Ascending aorta (tissue), 2 donors: ENCODE measurements at regions not wholly inside any gene's neighbourhood (a gene's known extent, or its start where the extent isn't known, plus 50 kb on each side); places are given as distances from the start of the nearest gene placed in this dataset.

Source experiments
- DNase-seq, 2 donors: peaks; one replicate each; pipeline ENCODE4 v3.0.0-alpha.2; 2019; ENCODE audit warnings: low spot score in 2 of 2
- H3K27ac ChIP-seq, 2 donors: fragments of 200-600 bp; sonication (generic); one replicate each; pipeline ENCODE4 v1.5.1; 2016 to 2017; ENCODE audit warnings: mild to moderate bottlenecking in 1 of 2
- H3K27me3 ChIP-seq: fragments of 200-600 bp; sonication (generic); one replicate; pipeline ENCODE4 v1.5.1; 2017
- H3K36me3 ChIP-seq, 2 donors: fragments of 200-600 bp; sonication (generic); one replicate each; pipeline ENCODE4 v1.5.1; 2016
- H3K4me1 ChIP-seq, 2 donors: fragments of 200-600 bp; sonication (generic); one replicate each; pipeline ENCODE4 v1.5.1; 2016 to 2017; ENCODE audit warnings: mild to moderate bottlenecking in 1 of 2
- H3K4me3 ChIP-seq, 2 donors: fragments of 200-600 bp; sonication (generic); one replicate each; pipeline ENCODE4 v1.5.1; 2016 to 2017; ENCODE audit warnings: mild to moderate bottlenecking in 1 of 2
- H3K9me3 ChIP-seq, 2 donors: fragments of 200-600 bp; sonication (generic); one replicate each; pipeline ENCODE4 v1.5.1; 2016
- intact Hi-C: fragments of 100-400 bp; cut with DNase I; formaldehyde crosslinking; loops from one replicate; pipeline ENCODE4 v1.15.1; 2023
- TF ChIP-seq, protein P1 (sequence below), 3 experiments: fragments of 200-600 bp in 2 of 3; fragments of 450-650 bp in 1 of 3; sonication (generic) in 2 of 3; IDR thresholded peaks; one replicate each; pipeline ENCODE4 v1.5.1; 2016 to 2019; ENCODE audit warnings: antibody characterized with exemption in 3 of 3, mild to moderate bottlenecking in 1 of 3, moderate library complexity in 1 of 3

DNA sequence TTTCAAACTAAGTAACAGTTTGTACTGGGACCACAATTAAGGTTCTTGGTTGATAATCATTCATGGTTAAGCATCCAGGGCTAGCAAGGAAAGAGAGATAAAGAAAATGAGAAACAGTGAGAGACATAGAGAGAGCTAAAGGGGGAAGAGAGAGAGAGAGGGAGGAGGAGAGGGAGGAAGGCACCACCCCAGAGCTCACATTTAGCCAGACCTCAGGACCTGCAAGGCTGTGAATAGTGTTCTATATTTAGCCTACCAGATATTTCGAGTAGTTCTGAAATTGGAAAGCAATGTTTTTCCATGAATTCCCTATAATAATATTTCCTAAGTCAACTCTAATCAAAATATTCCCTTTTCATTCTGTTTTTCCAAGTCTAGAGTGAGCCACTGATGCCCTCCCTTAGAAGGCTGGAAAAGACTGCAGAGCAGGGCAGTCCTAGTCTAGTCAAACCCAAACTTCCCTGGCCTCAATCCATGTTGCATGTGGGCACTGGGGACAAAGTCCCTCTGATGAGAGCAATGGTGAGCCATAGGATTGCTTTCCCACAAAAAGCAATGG, 119.4 kb upstream of the INHBA start:
- Histone ChIP-seq H3K4me3 (no peak overlapping the region), H3K27ac (peak overlapping the region; percentile 81 to 82), H3K9me3 (peaks cover 0 to 11% of the 10 kb centered on the region in 2 donors), H3K4me1 (peaks cover 0 to 43% of the 10 kb centered on the region in 2 donors), H3K36me3 (no peaks in the 10 kb centered on the region), H3K27me3 (no peaks in the 10 kb centered on the region)
- TF ChIP-seq, protein P1, sequence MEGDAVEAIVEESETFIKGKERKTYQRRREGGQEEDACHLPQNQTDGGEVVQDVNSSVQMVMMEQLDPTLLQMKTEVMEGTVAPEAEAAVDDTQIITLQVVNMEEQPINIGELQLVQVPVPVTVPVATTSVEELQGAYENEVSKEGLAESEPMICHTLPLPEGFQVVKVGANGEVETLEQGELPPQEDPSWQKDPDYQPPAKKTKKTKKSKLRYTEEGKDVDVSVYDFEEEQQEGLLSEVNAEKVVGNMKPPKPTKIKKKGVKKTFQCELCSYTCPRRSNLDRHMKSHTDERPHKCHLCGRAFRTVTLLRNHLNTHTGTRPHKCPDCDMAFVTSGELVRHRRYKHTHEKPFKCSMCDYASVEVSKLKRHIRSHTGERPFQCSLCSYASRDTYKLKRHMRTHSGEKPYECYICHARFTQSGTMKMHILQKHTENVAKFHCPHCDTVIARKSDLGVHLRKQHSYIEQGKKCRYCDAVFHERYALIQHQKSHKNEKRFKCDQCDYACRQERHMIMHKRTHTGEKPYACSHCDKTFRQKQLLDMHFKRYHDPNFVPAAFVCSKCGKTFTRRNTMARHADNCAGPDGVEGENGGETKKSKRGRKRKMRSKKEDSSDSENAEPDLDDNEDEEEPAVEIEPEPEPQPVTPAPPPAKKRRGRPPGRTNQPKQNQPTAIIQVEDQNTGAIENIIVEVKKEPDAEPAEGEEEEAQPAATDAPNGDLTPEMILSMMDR (IDR thresholded peaks at IDR 0.05) = no peak
- intact Hi-C loops = loop anchor here (5.0 kb wide), 1 partner anchor 35 kb away; no protein-coding TSS in a partner anchor
- DNase-seq = no peak

DNA sequence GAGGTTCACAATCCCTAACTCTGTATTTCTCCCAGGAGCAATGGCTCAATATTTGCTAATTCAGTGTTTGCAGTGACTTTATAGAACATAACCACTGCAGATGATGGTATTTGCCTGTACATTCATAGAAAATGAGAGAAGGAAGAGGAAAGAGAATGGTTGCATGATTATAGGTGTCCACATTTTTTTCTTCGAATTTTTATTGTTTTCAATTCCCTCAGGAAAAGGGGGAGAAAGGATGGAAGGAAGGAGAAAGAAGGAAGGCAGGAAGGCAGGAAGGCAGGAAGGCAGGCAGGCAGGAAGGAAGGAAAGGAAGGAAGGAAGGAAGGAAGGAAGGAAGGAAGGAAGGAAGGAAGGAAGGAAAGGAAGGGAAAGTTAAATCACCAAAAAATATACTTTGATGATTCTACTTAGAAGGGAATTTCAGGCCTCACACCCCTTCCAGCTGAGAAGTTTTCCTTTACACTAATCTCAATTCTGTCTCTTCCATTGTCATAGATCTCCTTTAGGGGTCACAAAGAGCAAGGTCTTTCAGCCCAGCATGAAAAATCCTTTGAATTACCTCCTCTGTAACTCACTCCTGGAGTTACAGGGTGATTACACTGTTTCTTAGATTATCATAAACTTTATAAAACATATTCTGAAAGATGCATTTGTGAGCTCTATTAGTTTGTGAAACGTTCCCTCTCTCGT, 118.8 kb upstream of the INHBA start:
- no peak for DNase-seq
- H3K4me3 ChIP-seq = no peak overlapping the region
- TF ChIP-seq, protein P1 (IDR thresholded peaks at IDR 0.05) = no peak
- intact Hi-C loops = loop anchor here (5.0 kb wide), 1 partner anchor 34 kb away; no protein-coding TSS in a partner anchor
- peaks cover 0 to 11% of the 10 kb centered on the region in 2 donors for H3K9me3 ChIP-seq
- no peaks in the 10 kb centered on the region for H3K36me3 ChIP-seq
- peak overlapping the region; percentile 81 to 82 for H3K27ac ChIP-seq
- H3K27me3 ChIP-seq = no peaks in the 10 kb centered on the region
- peaks cover 0 to 43% of the 10 kb centered on the region in 2 donors for H3K4me1 ChIP-seq

DNA sequence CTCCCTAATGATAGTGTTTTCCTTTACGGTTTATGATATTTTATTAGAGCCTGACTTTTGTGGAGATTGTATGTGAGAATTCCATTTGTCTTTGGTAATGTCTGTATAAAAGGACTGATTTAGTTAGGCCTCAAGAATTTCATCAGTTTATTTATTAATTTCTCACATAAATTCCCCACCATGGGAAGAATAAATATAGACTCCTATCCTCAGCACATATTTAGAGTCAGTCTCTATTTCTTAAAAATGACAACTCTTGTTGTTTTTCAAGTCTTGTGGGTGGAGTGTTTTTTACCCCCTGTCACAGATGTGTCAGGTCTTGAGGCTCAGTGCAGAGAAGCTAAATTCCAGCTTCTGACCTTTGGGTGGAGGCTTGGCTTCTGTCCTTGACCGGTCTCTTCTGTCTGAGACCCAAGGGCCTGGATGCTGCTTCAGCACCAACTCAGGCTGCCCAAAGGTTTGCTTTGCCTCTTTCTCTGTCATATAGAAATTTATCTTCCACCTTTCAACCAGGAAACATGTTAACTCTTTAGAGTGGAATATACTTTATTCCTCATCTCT, 117.3 kb upstream of the INHBA start:
- TF ChIP-seq, protein P1 (IDR thresholded peaks at IDR 0.05) = no peak
- peaks cover 0 to 38% of the 10 kb centered on the region in 2 donors for H3K4me1 ChIP-seq
- intact Hi-C loops = loop anchor here (5.0 kb wide), 1 partner anchor 33 kb away; no protein-coding TSS in a partner anchor
- H3K27me3 ChIP-seq = no peaks in the 10 kb centered on the region
- no peak overlapping the region for H3K4me3 ChIP-seq
- H3K27ac ChIP-seq = peak overlapping the region; percentile 81 to 82
- H3K9me3 ChIP-seq = peaks cover 0 to 11% of the 10 kb centered on the region in 2 donors
- H3K36me3 ChIP-seq = no peaks in the 10 kb centered on the region
- DNase-seq = no peak

DNA sequence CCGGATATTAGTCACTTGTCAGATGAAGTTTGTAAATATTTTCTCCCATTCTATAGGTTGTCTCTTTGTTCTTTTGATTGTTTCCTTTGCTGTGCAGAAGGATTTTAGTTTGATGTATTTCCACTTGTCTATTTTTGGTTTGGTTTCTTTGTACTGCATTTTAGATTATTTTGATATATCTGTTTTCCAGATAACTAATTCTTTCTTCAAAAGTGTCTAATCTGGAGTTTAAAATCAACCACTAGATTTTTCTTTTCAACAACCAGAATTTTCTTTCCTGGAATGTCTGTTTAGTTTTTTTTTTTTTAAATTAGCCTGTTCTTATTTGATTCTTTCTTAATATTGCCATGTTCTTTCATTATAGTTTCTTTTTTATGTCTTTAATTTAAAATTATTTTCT, 116.8 kb upstream of the INHBA start:
- peak overlapping the region in 1 of 2 donors; percentile 82 for H3K27ac ChIP-seq
- H3K4me3 ChIP-seq = no peak overlapping the region
- peaks cover 0 to 11% of the 10 kb centered on the region in 2 donors for H3K9me3 ChIP-seq
- intact Hi-C loops = loop anchor here (5.0 kb wide), 1 partner anchor 32 kb away; no protein-coding TSS in a partner anchor
- no peak for DNase-seq
- no peaks in the 10 kb centered on the region for H3K36me3 ChIP-seq
- H3K4me1 ChIP-seq = peaks cover 0 to 32% of the 10 kb centered on the region in 2 donors
- no peaks in the 10 kb centered on the region for H3K27me3 ChIP-seq
- TF ChIP-seq, protein P1 (IDR thresholded peaks at IDR 0.05) = no peak

DNA sequence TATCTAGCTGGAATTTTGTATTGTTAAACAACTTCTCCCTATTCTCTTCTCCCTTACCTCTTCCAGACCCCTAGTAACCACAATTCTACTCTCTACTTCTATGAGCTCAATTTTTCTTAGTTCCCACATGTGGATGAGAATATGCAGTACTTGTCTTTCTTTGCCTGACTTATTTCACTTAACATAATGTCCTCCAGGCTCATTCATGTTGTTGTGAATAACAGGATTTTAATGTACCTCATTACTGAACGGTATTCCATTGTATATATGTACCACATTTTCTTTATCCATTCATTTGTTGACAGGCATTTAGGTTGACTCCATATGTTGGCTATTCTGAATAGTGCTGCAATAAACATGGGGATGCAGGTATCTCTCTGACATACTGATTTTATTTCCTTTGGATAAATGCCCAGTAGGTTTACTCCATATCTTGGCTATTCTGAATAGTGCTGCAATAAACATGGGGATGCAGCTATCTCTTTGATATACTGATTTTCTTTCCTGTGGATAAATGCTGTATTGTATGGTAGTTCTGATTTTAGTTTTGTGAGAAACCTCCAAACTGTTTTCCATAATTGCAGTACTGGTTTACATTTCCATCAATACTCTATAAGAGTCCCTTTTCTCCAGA, 116.0 kb upstream of the INHBA start:
- Histone ChIP-seq H3K4me1 (peaks cover 0 to 26% of the 10 kb centered on the region in 2 donors), H3K27me3 (no peaks in the 10 kb centered on the region), H3K4me3 (no peak overlapping the region), H3K36me3 (no peaks in the 10 kb centered on the region), H3K9me3 (peaks cover 0 to 11% of the 10 kb centered on the region in 2 donors), H3K27ac (no peak overlapping the region)
- no peak for DNase-seq
- intact Hi-C loops = no loop called here
- TF ChIP-seq, protein P1 (IDR thresholded peaks at IDR 0.05) = no peak
